ENCODE measurements at regions not wholly inside any gene's neighbourhood (a gene's known extent, or its start where the extent isn't known, plus 50 kb on each side); places are given as distances from the start of the nearest gene placed in this dataset.

DNA sequence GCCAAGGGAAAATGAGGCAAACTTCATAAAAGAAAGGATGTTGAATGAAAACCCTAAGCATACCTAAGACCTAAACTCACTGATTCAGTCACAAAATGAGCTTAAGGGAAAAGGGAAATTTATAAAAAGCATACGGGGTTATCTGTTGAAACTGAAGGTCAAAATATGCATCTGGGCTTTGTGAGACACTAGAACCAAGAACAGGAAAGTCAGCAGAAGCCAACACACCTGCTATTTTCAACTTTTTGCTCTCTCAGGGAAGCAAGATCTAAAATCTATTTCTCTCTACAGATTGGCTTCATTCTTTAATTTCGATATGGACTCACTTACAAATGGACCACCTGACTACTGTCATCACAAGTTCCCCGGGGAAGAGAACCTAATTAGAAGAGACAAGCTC is 338.6 kb upstream of the NECTIN3 start:
- peaks cover 0 to 2% (median 0%) of the 10 kb centered on the region in 3 donors for H3K4me1 ChIP-seq (ENCODE audit: control insufficient read depth in 3 of 3, insufficient read depth in 2 of 3, low read depth in 1 of 3, low read length in 2 of 3)
- FAIRE-seq: no peak
- DNase-seq: no peak
- peaks cover 0 to 5% of the 10 kb centered on the region in 2 donors for H3K9me3 ChIP-seq (ENCODE audit: control insufficient read depth in 2 of 2, insufficient read depth in 1 of 2, low read depth in 1 of 2, low read length in 1 of 2)
- WGBS, 3 donors: 76 to 82% (median 78%) methylated on average over 3 of the region's 3 CpGs
- no peaks in the 10 kb centered on the region for H3K27me3 ChIP-seq (ENCODE audit: control insufficient read depth in 3 of 3, insufficient read depth in 3 of 3, low read length in 3 of 3)
- H3K36me3 ChIP-seq (ENCODE audit: control insufficient read depth in 3 of 3, insufficient read depth in 2 of 3, low read depth in 1 of 3, low read length in 3 of 3): no peaks in the 10 kb centered on the region
- H3K4me3 ChIP-seq (ENCODE audit: low read depth in 1 of 3, low read length in 3 of 3): no peak overlapping the region
- H3K27ac ChIP-seq (ENCODE audit: low read depth in 1 of 3, low read length in 2 of 3): no peak overlapping the region

DNA sequence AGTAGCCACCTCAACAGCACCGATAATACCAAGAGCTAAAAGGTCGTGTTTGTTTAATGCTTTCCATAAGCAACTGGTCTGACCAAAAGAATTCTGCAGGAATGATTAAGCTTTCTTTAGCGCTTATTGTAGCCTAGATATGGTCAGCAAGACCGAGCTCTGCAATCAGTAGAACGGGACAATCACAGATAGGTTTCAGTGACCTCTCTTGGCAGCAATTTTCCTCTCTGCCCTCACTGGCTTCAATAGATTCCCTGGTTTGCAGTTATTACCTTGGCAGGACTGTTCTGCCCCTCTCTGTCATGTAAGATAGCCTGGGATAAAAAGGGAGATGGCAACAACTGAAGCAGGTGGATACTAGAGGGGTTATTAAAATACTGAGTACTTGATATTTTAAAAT is 337.1 kb upstream of the NECTIN3 start:
- H3K27ac ChIP-seq (ENCODE audit: low read depth in 1 of 3, low read length in 2 of 3): no peak overlapping the region
- H3K4me3 ChIP-seq (ENCODE audit: low read depth in 1 of 3, low read length in 3 of 3): no peak overlapping the region
- H3K9me3 ChIP-seq (ENCODE audit: control insufficient read depth in 2 of 2, insufficient read depth in 1 of 2, low read depth in 1 of 2, low read length in 1 of 2): peaks cover 0 to 5% of the 10 kb centered on the region in 2 donors
- WGBS, 3 donors: 80 to 84% (median 81%) methylated on average over 5 of the region's 5 CpGs
- no peaks in the 10 kb centered on the region for H3K4me1 ChIP-seq (ENCODE audit: control insufficient read depth in 3 of 3, insufficient read depth in 2 of 3, low read depth in 1 of 3, low read length in 2 of 3)
- DNase-seq (no peak), FAIRE-seq (no peak)
- no peaks in the 10 kb centered on the region for H3K27me3 ChIP-seq (ENCODE audit: control insufficient read depth in 3 of 3, insufficient read depth in 3 of 3, low read length in 3 of 3)
- H3K36me3 ChIP-seq (ENCODE audit: control insufficient read depth in 3 of 3, insufficient read depth in 2 of 3, low read depth in 1 of 3, low read length in 3 of 3): no peaks in the 10 kb centered on the region

DNA sequence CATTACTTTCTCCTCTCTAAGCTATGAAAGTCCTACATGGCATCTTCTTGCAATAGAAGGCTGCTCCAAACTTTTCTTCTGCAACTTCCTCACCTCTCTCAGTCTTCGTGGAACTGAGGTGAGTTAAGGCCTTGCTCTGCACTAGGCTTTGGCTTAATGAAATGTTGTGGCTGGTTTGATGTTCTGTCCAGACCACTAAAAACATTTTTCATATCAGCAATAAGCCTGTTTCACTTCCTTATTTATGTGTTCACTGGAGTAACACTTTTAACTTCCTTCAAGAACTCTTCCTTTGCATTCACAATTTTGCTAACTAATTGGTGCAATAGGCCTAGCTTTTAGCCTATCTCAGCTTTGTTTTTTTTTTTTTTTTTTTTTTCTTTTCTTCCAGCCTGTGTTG is 335.3 kb upstream of the NECTIN3 start:
- DNase-seq: no peak
- no peaks in the 10 kb centered on the region for H3K9me3 ChIP-seq (ENCODE audit: control insufficient read depth in 2 of 2, insufficient read depth in 1 of 2, low read depth in 1 of 2, low read length in 1 of 2)
- H3K27ac ChIP-seq (ENCODE audit: low read depth in 1 of 3, low read length in 2 of 3): no peak overlapping the region
- H3K36me3 ChIP-seq (ENCODE audit: control insufficient read depth in 3 of 3, insufficient read depth in 2 of 3, low read depth in 1 of 3, low read length in 3 of 3): no peaks in the 10 kb centered on the region
- 38 to 62% (median 41%) methylated on average over 1 of the region's 1 CpG for WGBS, 3 donors
- FAIRE-seq: no peak
- no peaks in the 10 kb centered on the region for H3K27me3 ChIP-seq (ENCODE audit: control insufficient read depth in 3 of 3, insufficient read depth in 3 of 3, low read length in 3 of 3)
- H3K4me1 ChIP-seq (ENCODE audit: control insufficient read depth in 3 of 3, insufficient read depth in 2 of 3, low read depth in 1 of 3, low read length in 2 of 3): no peaks in the 10 kb centered on the region
- no peak overlapping the region for H3K4me3 ChIP-seq (ENCODE audit: low read depth in 1 of 3, low read length in 3 of 3)

DNA sequence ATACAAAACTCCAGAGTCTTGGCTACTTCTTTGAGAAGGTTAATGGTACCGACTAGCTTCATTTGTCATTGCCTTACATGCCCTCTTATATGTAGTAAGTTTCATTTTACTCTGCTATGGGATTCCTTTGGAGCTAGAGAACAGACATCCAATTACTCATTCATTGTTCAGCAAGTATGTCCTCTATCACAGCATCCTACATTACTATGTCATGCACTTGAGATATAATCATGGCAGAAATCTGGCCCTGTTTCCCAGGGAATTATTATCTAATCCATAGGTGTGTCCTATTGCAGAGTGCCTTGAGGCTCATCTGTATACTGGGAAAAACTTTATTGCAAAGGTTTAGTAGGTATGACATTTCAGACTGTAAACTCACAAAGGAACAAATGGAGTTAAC is 333.1 kb upstream of the NECTIN3 start:
- Histone ChIP-seq H3K4me1 (ENCODE audit: control insufficient read depth in 3 of 3, insufficient read depth in 2 of 3, low read depth in 1 of 3, low read length in 2 of 3) (peaks cover 0 to 2% (median under 1%) of the 10 kb centered on the region in 3 donors), H3K36me3 (ENCODE audit: control insufficient read depth in 3 of 3, insufficient read depth in 2 of 3, low read depth in 1 of 3, low read length in 3 of 3) (no peaks in the 10 kb centered on the region), H3K27me3 (ENCODE audit: control insufficient read depth in 3 of 3, insufficient read depth in 3 of 3, low read length in 3 of 3) (no peaks in the 10 kb centered on the region), H3K4me3 (ENCODE audit: low read depth in 1 of 3, low read length in 3 of 3) (no peak overlapping the region), H3K9me3 (ENCODE audit: control insufficient read depth in 2 of 2, insufficient read depth in 1 of 2, low read depth in 1 of 2, low read length in 1 of 2) (no peaks in the 10 kb centered on the region), H3K27ac (ENCODE audit: low read depth in 1 of 3, low read length in 2 of 3) (no peak overlapping the region)
- DNase-seq (no peak), FAIRE-seq (no peak)
- 83 to 97% (median 93%) methylated on average over 1 of the region's 1 CpG for WGBS, 3 donors

DNA sequence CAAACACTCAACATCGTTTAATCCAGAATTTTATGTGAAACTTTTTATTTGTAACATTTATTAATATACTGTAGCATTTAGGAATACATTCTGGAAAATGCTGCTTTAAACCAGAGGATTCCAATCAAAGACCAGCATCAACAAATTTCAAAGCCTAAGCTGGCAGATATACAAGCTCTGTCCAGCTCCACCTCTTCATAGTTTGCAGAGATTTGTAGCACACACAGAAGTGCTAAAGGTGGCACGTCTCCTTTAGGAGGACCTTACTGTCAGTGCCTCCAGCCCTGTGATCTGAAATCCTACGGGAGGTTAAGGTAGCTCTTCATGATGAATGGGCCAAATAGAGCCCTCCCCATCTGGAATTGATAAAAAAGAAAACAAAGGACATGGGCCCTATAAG is 329.7 kb upstream of the NECTIN3 start:
- DNase-seq (no peak), FAIRE-seq (no peak)
- no peaks in the 10 kb centered on the region for H3K27me3 ChIP-seq (ENCODE audit: control insufficient read depth in 3 of 3, insufficient read depth in 3 of 3, low read length in 3 of 3)
- no peak overlapping the region for H3K4me3 ChIP-seq (ENCODE audit: low read depth in 1 of 3, low read length in 3 of 3)
- peaks cover 0 to 8% (median 2%) of the 10 kb centered on the region in 3 donors for H3K4me1 ChIP-seq (ENCODE audit: control insufficient read depth in 3 of 3, insufficient read depth in 2 of 3, low read depth in 1 of 3, low read length in 2 of 3)
- H3K9me3 ChIP-seq (ENCODE audit: control insufficient read depth in 2 of 2, insufficient read depth in 1 of 2, low read depth in 1 of 2, low read length in 1 of 2): no peaks in the 10 kb centered on the region
- H3K36me3 ChIP-seq (ENCODE audit: control insufficient read depth in 3 of 3, insufficient read depth in 2 of 3, low read depth in 1 of 3, low read length in 3 of 3): no peaks in the 10 kb centered on the region
- no peak overlapping the region for H3K27ac ChIP-seq (ENCODE audit: low read depth in 1 of 3, low read length in 2 of 3)
- WGBS, 3 donors: 36 to 62% (median 47%) methylated on average over 3 of the region's 3 CpGs

DNA sequence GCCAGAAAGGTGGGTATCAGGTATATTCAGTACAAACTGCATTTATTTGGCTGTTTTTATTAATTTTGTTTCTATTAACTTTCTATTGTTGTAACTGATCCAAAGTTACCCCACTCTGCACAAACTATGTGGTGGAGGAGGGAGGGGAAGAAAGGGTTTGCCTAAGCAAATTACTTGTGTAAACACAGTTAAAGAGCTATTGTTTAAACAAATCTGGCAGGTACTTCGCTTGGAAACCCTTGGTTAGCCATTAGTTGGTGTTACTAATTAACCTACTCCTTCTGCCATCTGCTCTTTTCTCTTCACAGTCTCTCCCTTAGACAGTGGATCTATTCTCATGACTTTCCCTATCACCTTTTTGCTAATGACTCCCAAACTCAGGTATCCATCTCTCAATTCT is 328.4 kb upstream of the NECTIN3 start:
- FAIRE-seq: no peak
- Histone ChIP-seq H3K9me3 (ENCODE audit: control insufficient read depth in 2 of 2, insufficient read depth in 1 of 2, low read depth in 1 of 2, low read length in 1 of 2) (no peaks in the 10 kb centered on the region), H3K4me3 (ENCODE audit: low read depth in 1 of 3, low read length in 3 of 3) (no peak overlapping the region), H3K36me3 (ENCODE audit: control insufficient read depth in 3 of 3, insufficient read depth in 2 of 3, low read depth in 1 of 3, low read length in 3 of 3) (no peaks in the 10 kb centered on the region), H3K27ac (ENCODE audit: low read depth in 1 of 3, low read length in 2 of 3) (peak overlapping the region in 1 of 3 donors; percentile 36), H3K4me1 (ENCODE audit: control insufficient read depth in 3 of 3, insufficient read depth in 2 of 3, low read depth in 1 of 3, low read length in 2 of 3) (peaks cover 0 to 8% (median 2%) of the 10 kb centered on the region in 3 donors), H3K27me3 (ENCODE audit: control insufficient read depth in 3 of 3, insufficient read depth in 3 of 3, low read length in 3 of 3) (no peaks in the 10 kb centered on the region)
- WGBS, 3 donors: 10 to 19% (median 18%) methylated on average over 1 of the region's 1 CpG
- peak; percentile 82 to 85 for DNase-seq

DNA sequence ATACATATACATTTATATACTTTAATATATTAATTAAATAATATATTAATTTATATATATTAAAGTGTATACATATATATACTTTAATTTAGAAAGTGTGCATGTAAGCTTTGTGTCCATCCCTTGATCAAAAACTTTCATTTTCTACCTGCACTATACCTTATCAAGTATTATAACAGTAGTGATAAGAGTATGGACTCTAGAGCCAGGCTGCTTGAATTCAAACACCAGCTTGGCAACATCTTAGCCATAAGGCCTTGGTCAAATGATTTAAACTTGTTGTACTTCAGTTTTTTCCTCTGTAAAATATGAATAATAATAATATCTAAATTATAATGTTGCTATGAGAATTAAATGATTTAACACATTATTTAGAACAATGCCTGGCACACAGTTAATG is 327.6 kb upstream of the NECTIN3 start:
- no peak overlapping the region for H3K27ac ChIP-seq (ENCODE audit: low read depth in 1 of 3, low read length in 2 of 3)
- DNase-seq (peak; percentile 30 to 68), FAIRE-seq (peak; percentile 95)
- peaks cover 0 to 8% (median 2%) of the 10 kb centered on the region in 3 donors for H3K4me1 ChIP-seq (ENCODE audit: control insufficient read depth in 3 of 3, insufficient read depth in 2 of 3, low read depth in 1 of 3, low read length in 2 of 3)
- no peaks in the 10 kb centered on the region for H3K9me3 ChIP-seq (ENCODE audit: control insufficient read depth in 2 of 2, insufficient read depth in 1 of 2, low read depth in 1 of 2, low read length in 1 of 2)
- H3K36me3 ChIP-seq (ENCODE audit: control insufficient read depth in 3 of 3, insufficient read depth in 2 of 3, low read depth in 1 of 3, low read length in 3 of 3): no peaks in the 10 kb centered on the region
- H3K27me3 ChIP-seq (ENCODE audit: control insufficient read depth in 3 of 3, insufficient read depth in 3 of 3, low read length in 3 of 3): no peaks in the 10 kb centered on the region
- H3K4me3 ChIP-seq (ENCODE audit: low read depth in 1 of 3, low read length in 3 of 3): no peak overlapping the region

DNA sequence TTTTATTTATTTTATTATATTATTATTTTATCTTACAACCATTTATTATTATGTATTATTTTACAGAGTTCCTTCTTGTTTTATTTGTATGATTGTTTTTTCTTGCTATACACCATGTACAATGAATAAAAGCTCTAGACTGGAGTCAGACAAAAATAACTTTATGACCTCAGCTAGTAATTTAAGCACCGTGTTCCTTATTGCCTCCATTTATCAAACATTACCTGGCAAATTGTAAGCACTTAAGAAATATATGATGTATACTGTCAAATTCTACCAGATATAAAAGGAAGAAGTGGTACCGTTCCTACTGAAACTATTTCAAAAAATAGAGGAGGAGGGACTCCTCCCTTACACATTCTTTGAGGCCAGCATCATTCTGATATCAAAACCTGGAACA is 326.9 kb upstream of the NECTIN3 start:
- FAIRE-seq (peak; percentile 36), DNase-seq (peak in 1 of 2 donors; percentile 47)
- no peaks in the 10 kb centered on the region for H3K36me3 ChIP-seq (ENCODE audit: control insufficient read depth in 3 of 3, insufficient read depth in 2 of 3, low read depth in 1 of 3, low read length in 3 of 3)
- WGBS, 3 donors: 16 to 61% (median 42%) methylated on average over 2 of the region's 2 CpGs
- no peaks in the 10 kb centered on the region for H3K27me3 ChIP-seq (ENCODE audit: control insufficient read depth in 3 of 3, insufficient read depth in 3 of 3, low read length in 3 of 3)
- H3K27ac ChIP-seq (ENCODE audit: low read depth in 1 of 3, low read length in 2 of 3): no peak overlapping the region
- H3K9me3 ChIP-seq (ENCODE audit: control insufficient read depth in 2 of 2, insufficient read depth in 1 of 2, low read depth in 1 of 2, low read length in 1 of 2): no peaks in the 10 kb centered on the region
- H3K4me1 ChIP-seq (ENCODE audit: control insufficient read depth in 3 of 3, insufficient read depth in 2 of 3, low read depth in 1 of 3, low read length in 2 of 3): peaks cover 0 to 8% (median 2%) of the 10 kb centered on the region in 3 donors
- H3K4me3 ChIP-seq (ENCODE audit: low read depth in 1 of 3, low read length in 3 of 3): no peak overlapping the region

DNA sequence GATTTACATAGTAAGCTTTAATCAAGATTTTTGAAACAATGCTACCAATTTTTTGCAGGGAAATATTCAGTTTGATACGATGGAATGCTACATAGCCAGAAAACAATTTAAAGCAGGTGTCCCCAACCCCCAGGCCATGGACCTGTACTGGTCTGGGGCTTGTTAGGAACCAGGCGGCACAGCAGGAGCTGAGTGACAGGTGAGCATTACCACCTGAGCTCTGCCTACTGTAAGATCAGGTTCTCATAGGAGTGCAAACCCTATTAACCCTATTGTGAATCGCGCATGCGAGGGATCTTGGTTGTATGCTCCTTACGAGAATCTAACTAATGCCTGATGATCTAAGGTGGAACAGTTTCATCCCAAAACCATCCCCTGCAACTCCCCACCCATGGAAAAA is 322.6 kb upstream of the NECTIN3 start:
- Histone ChIP-seq H3K27me3 (ENCODE audit: control insufficient read depth in 3 of 3, insufficient read depth in 3 of 3, low read length in 3 of 3) (no peaks in the 10 kb centered on the region), H3K4me3 (ENCODE audit: low read depth in 1 of 3, low read length in 3 of 3) (no peak overlapping the region), H3K27ac (ENCODE audit: low read depth in 1 of 3, low read length in 2 of 3) (no peak overlapping the region), H3K9me3 (ENCODE audit: control insufficient read depth in 2 of 2, insufficient read depth in 1 of 2, low read depth in 1 of 2, low read length in 1 of 2) (no peaks in the 10 kb centered on the region), H3K4me1 (ENCODE audit: control insufficient read depth in 3 of 3, insufficient read depth in 2 of 3, low read depth in 1 of 3, low read length in 2 of 3) (peaks cover 0 to 3% (median 0%) of the 10 kb centered on the region in 3 donors), H3K36me3 (ENCODE audit: control insufficient read depth in 3 of 3, insufficient read depth in 2 of 3, low read depth in 1 of 3, low read length in 3 of 3) (no peaks in the 10 kb centered on the region)
- 93 to 98% (median 97%) methylated on average over 6 of the region's 6 CpGs for WGBS, 3 donors
- FAIRE-seq: no peak
- no peak for DNase-seq

Measured in small intestine (tissue), 7 donors.